ENCODE measurements at regions not wholly inside any gene's neighbourhood (a gene's known extent, or its start where the extent isn't known, plus 50 kb on each side); places are given as distances from the start of the nearest gene placed in this dataset.

GRCh38 chr4:90039122-90039521, 88.1 kb upstream of the CCSER1 start:
- ATAC-seq (ENCODE audit: low read depth) (no peak), DNase-seq (no peak)
- H2BK15ac ChIP-seq (ENCODE audit: low read depth, low read length) = no peak overlapping the region
- no peaks in the 10 kb centered on the region for H3K4me1 ChIP-seq (ENCODE audit: control insufficient read depth, insufficient read depth, low read length)
- in situ Hi-C loops (cut with MboI; ENCODE audit: low sequenced_read_pairs) = no loop called here
- no peak overlapping the region for H3K9ac ChIP-seq (ENCODE audit: low read depth, low read length)
- H4K20me1 ChIP-seq (ENCODE audit: insufficient read depth, low read length) = no peaks in the 10 kb centered on the region
- ChIA-PET POLR2A (ENCODE audit: unreplicated experiment) (no interaction called here), CTCF (no interaction called here)
- H2AFZ ChIP-seq (replicated peaks; ENCODE audit: low read length, poor library complexity) = no peak overlapping the region
- H2BK120ac ChIP-seq (ENCODE audit: low read depth, low read length) = no peak overlapping the region
- H4K91ac ChIP-seq (ENCODE audit: insufficient read depth, low read depth, low read length) = no peak overlapping the region
- H3K14ac ChIP-seq (replicated peaks; ENCODE audit: low read depth, low read length) = no peak overlapping the region
- H3K36me3 ChIP-seq (ENCODE audit: control insufficient read depth, insufficient read depth, low read length) = no peaks in the 10 kb centered on the region
- H2BK5ac ChIP-seq (ENCODE audit: low read depth, low read length, poor library complexity, severe bottlenecking) = no peak overlapping the region
- H2AK5ac ChIP-seq (ENCODE audit: low read depth, low read length) = no peak overlapping the region
- H3K23ac ChIP-seq (ENCODE audit: low read depth, low read length) = no peak overlapping the region
- no peaks in the 10 kb centered on the region for H3K79me1 ChIP-seq (ENCODE audit: low read depth in 1 of 2, low read length in 2 of 2)
- dilution Hi-C loops (cut with HindIII; ENCODE audit: low sequenced_read_pairs, unreplicated experiment) = no loop called here
- H2AK9ac ChIP-seq (replicated peaks; ENCODE audit: low read depth, low read length, poor library complexity) = no peak overlapping the region
- H3K27ac ChIP-seq (ENCODE audit: insufficient read depth, low read length) = no peak overlapping the region
- H4K8ac ChIP-seq (ENCODE audit: low read depth in 2 of 2, low read length in 2 of 2) = no peak overlapping the region
- WGBS, 2 experiments (ENCODE audit: extremely low coverage in 2 of 2, insufficient read length in 1 of 2) = 20% methylated on average over 1 of the region's 7 CpGs; no CpG with 5 or more reads in 1 of the 2 experiments
- BruUV-seq (replicated peaks) = no TSS peak
- no peak overlapping the region for H4K5ac ChIP-seq (ENCODE audit: low read depth, low read length)
- H3K27me3 ChIP-seq (ENCODE audit: control insufficient read depth, insufficient read depth, low read length) = no peaks in the 10 kb centered on the region
- no peak overlapping the region for H3K4ac ChIP-seq (ENCODE audit: low read depth, low read length)
- H3K4me2 ChIP-seq (ENCODE audit: low read depth, low read length) = no peak overlapping the region
- no peak overlapping the region for H3K18ac ChIP-seq (ENCODE audit: low read depth, low read length)
- intact Hi-C loops (cut with micrococcal nuclease) = no loop called here
- H3K56ac ChIP-seq (ENCODE audit: extremely low read depth, insufficient read depth, low read length) = no peak overlapping the region
- H3K4me3 ChIP-seq (ENCODE audit: insufficient read depth, low read depth, low read length) = no peak overlapping the region
- H2BK20ac ChIP-seq (ENCODE audit: low read depth, low read length) = no peak overlapping the region
- H3K9me1 ChIP-seq (ENCODE audit: insufficient read depth, low read length) = no peaks in the 10 kb centered on the region
- no peak for TF ChIP-seq POLR2A (IDR thresholded peaks at IDR 0.05; ENCODE audit: low read depth, low read length)
- TF ChIP-seq, protein P1, sequence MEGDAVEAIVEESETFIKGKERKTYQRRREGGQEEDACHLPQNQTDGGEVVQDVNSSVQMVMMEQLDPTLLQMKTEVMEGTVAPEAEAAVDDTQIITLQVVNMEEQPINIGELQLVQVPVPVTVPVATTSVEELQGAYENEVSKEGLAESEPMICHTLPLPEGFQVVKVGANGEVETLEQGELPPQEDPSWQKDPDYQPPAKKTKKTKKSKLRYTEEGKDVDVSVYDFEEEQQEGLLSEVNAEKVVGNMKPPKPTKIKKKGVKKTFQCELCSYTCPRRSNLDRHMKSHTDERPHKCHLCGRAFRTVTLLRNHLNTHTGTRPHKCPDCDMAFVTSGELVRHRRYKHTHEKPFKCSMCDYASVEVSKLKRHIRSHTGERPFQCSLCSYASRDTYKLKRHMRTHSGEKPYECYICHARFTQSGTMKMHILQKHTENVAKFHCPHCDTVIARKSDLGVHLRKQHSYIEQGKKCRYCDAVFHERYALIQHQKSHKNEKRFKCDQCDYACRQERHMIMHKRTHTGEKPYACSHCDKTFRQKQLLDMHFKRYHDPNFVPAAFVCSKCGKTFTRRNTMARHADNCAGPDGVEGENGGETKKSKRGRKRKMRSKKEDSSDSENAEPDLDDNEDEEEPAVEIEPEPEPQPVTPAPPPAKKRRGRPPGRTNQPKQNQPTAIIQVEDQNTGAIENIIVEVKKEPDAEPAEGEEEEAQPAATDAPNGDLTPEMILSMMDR (conservative IDR thresholded peaks at IDR 0.05; ENCODE audit: low read depth, low read length) = no peak
- no peak for TF ChIP-seq RFX5 (IDR thresholded peaks at IDR 0.05; ENCODE audit: low read depth, low read length)
- no peak for TF ChIP-seq RCOR1 (IDR thresholded peaks at IDR 0.05; ENCODE audit: insufficient replicate concordance, low read length)
- TF ChIP-seq RAD21 (IDR thresholded peaks at IDR 0.05; ENCODE audit: low read length) = no peak
- no peak for TF ChIP-seq MAFK (IDR thresholded peaks at IDR 0.05; ENCODE audit: low read depth, low read length)
- no peak for TF ChIP-seq MXI1 (IDR thresholded peaks at IDR 0.05; ENCODE audit: borderline replicate concordance, low read depth, low read length)
- TF ChIP-seq SMC3 (IDR thresholded peaks at IDR 0.05; ENCODE audit: low read depth, low read length) = no peak
- TF ChIP-seq, protein P2, sequence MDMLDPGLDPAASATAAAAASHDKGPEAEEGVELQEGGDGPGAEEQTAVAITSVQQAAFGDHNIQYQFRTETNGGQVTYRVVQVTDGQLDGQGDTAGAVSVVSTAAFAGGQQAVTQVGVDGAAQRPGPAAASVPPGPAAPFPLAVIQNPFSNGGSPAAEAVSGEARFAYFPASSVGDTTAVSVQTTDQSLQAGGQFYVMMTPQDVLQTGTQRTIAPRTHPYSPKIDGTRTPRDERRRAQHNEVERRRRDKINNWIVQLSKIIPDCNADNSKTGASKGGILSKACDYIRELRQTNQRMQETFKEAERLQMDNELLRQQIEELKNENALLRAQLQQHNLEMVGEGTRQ (IDR thresholded peaks at IDR 0.05; ENCODE audit: low read depth, low read length) = no peak
- TF ChIP-seq, protein P3, sequence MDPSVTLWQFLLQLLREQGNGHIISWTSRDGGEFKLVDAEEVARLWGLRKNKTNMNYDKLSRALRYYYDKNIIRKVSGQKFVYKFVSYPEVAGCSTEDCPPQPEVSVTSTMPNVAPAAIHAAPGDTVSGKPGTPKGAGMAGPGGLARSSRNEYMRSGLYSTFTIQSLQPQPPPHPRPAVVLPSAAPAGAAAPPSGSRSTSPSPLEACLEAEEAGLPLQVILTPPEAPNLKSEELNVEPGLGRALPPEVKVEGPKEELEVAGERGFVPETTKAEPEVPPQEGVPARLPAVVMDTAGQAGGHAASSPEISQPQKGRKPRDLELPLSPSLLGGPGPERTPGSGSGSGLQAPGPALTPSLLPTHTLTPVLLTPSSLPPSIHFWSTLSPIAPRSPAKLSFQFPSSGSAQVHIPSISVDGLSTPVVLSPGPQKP (IDR thresholded peaks at IDR 0.05; ENCODE audit: borderline replicate concordance, low read depth, low read length) = no peak
- TF ChIP-seq CHD1 (IDR thresholded peaks at IDR 0.05; ENCODE audit: low read depth, low read length) = no peak
- TF ChIP-seq CEBPB (IDR thresholded peaks at IDR 0.05; ENCODE audit: low read depth, low read length) = no peak
- TF ChIP-seq NFE2L2 (IDR thresholded peaks at IDR 0.05; ENCODE audit: low read depth, low read length) = no peak
- TF ChIP-seq BHLHE40 (IDR thresholded peaks at IDR 0.05; ENCODE audit: low read depth, low read length) = no peak
- TF ChIP-seq FOS (IDR thresholded peaks at IDR 0.05; ENCODE audit: low read depth, low read length) = no peak
- no peaks in the 10 kb centered on the region for H3K9me3 ChIP-seq (ENCODE audit: control insufficient read depth, insufficient read depth, low read length)
